ENCODE measurements at regions not wholly inside any gene's neighbourhood (a gene's known extent, or its start where the extent isn't known, plus 50 kb on each side); places are given as distances from the start of the nearest gene placed in this dataset.
"Not testable (repeated sequence)": the region's sequence is repeated elsewhere in the genome, so short reads cannot be mapped to it uniquely, and the experiment has no call there.

GRCh38 chr4:179365932-179366331 lies 1923.7 kb upstream of the AGA start:
- not testable (repeated sequence) for H2BK12ac ChIP-seq (ENCODE audit: low read length in 2 of 2); H3K23ac ChIP-seq (ENCODE audit: low read length in 2 of 2); H4K8ac ChIP-seq (ENCODE audit: low read length); H3K79me1 ChIP-seq (replicated peaks; ENCODE audit: low read length, poor library complexity, severe bottlenecking); DNase-seq; H2BK5ac ChIP-seq (ENCODE audit: low read depth, low read length, poor library complexity, severe bottlenecking); H2BK120ac ChIP-seq (ENCODE audit: low read depth, low read length); H2BK15ac ChIP-seq (ENCODE audit: low read depth, poor library complexity, severe bottlenecking); H3K4me1 ChIP-seq (ENCODE audit: control insufficient read depth, insufficient read depth, low read depth, low read length); H3K9ac ChIP-seq (ENCODE audit: low read length); H2AFZ ChIP-seq (ENCODE audit: low read depth, low read length); H3K18ac ChIP-seq (ENCODE audit: low read depth in 1 of 2, low read length in 2 of 2); H2AK5ac ChIP-seq (ENCODE audit: low read length, severe bottlenecking); H3K4ac ChIP-seq (ENCODE audit: low read depth in 1 of 2, low read length in 2 of 2); H4K91ac ChIP-seq (ENCODE audit: low read length); H3K27ac ChIP-seq (ENCODE audit: low read length, poor library complexity, severe bottlenecking); H3K4me2 ChIP-seq (ENCODE audit: low read length, poor library complexity, severe bottlenecking); H3K4me3 ChIP-seq (ENCODE audit: insufficient read depth in 1 of 2, low read depth in 1 of 2, low read length in 2 of 2); H3K27me3 ChIP-seq (ENCODE audit: control insufficient read depth in 1 of 2, insufficient read depth in 1 of 2, low read length in 2 of 2); H3K36me3 ChIP-seq (ENCODE audit: control insufficient read depth in 1 of 2, insufficient read depth in 2 of 2, low read depth in 1 of 2, low read length in 2 of 2); H3K14ac ChIP-seq (ENCODE audit: low read length in 2 of 2)
- H3K9me3 ChIP-seq (ENCODE audit: control insufficient read depth, low read length), result peaks cover 45% of the 10 kb centered on the region
- 100% methylated on average over 2 of the region's 3 CpGs for WGBS

GRCh38 chr4:179372242-179372641 lies 1930.0 kb upstream of the AGA start:
- no peaks in the 10 kb centered on the region for H3K27me3 ChIP-seq (ENCODE audit: control insufficient read depth in 1 of 2, insufficient read depth in 1 of 2, low read length in 2 of 2)
- H3K4me3 ChIP-seq (ENCODE audit: insufficient read depth in 1 of 2, low read depth in 1 of 2, low read length in 2 of 2), result no peak overlapping the region
- H3K14ac ChIP-seq (ENCODE audit: low read length in 2 of 2), result no peak overlapping the region
- no peak overlapping the region for H3K23ac ChIP-seq (ENCODE audit: low read length in 2 of 2)
- H3K9ac ChIP-seq (ENCODE audit: low read length), result no peak overlapping the region
- no peak overlapping the region for H2BK15ac ChIP-seq (ENCODE audit: low read depth, poor library complexity, severe bottlenecking)
- no peak overlapping the region for H3K4me2 ChIP-seq (ENCODE audit: low read length, poor library complexity, severe bottlenecking)
- peaks cover 23% of the 10 kb centered on the region for H3K9me3 ChIP-seq (ENCODE audit: control insufficient read depth, low read length)
- no peaks in the 10 kb centered on the region for H3K36me3 ChIP-seq (ENCODE audit: control insufficient read depth in 1 of 2, insufficient read depth in 2 of 2, low read depth in 1 of 2, low read length in 2 of 2)
- no peak overlapping the region for H3K4ac ChIP-seq (ENCODE audit: low read depth in 1 of 2, low read length in 2 of 2)
- H3K18ac ChIP-seq (ENCODE audit: low read depth in 1 of 2, low read length in 2 of 2), result no peak overlapping the region
- no peak overlapping the region for H4K91ac ChIP-seq (ENCODE audit: low read length)
- no peak overlapping the region for H3K27ac ChIP-seq (ENCODE audit: low read length, poor library complexity, severe bottlenecking)
- no CpG with 5 or more reads among the region's 1 CpG for WGBS
- no peak overlapping the region for H2AFZ ChIP-seq (ENCODE audit: low read depth, low read length)
- H2BK12ac ChIP-seq (ENCODE audit: low read length in 2 of 2), result no peak overlapping the region
- H2BK120ac ChIP-seq (ENCODE audit: low read depth, low read length), result no peak overlapping the region
- no peak for DNase-seq
- H3K79me1 ChIP-seq (replicated peaks; ENCODE audit: low read length, poor library complexity, severe bottlenecking), result no peaks in the 10 kb centered on the region
- no peak overlapping the region for H2BK5ac ChIP-seq (ENCODE audit: low read depth, low read length, poor library complexity, severe bottlenecking)
- no peak overlapping the region for H2AK5ac ChIP-seq (ENCODE audit: low read length, severe bottlenecking)
- H3K4me1 ChIP-seq (ENCODE audit: control insufficient read depth, insufficient read depth, low read depth, low read length), result no peaks in the 10 kb centered on the region
- H4K8ac ChIP-seq (ENCODE audit: low read length), result no peak overlapping the region

DNA sequence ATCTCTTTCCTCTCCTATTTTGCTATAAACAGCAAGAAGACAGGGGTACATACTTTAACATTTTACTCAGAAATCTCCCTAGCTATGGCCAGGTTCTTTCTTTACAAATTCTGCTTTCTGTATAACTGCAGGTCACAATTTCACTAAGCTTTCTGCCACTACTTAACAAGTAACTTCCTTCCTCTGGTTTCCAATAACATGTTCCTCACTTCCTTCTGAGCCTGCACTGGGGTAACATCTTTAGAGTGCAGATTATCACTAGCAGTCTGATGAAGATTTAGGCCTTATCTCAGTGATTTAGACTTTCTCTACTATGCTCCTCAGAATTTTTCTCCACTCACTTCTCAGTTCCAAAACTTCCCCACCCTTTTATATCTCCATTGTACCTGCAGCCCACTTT lies 1930.5 kb upstream of the AGA start:
- DNase-seq, result no peak
- H3K14ac ChIP-seq (ENCODE audit: low read length in 2 of 2), result no peak overlapping the region
- no peak overlapping the region for H3K18ac ChIP-seq (ENCODE audit: low read depth in 1 of 2, low read length in 2 of 2)

GRCh38 chr4:179378847-179379246 lies 1936.6 kb upstream of the AGA start:
- not testable (repeated sequence) for H2AK5ac ChIP-seq (ENCODE audit: low read length, severe bottlenecking); H3K27ac ChIP-seq (ENCODE audit: low read length, poor library complexity, severe bottlenecking); H3K4me1 ChIP-seq (ENCODE audit: control insufficient read depth, insufficient read depth, low read depth, low read length); H2AFZ ChIP-seq (ENCODE audit: low read depth, low read length); H3K23ac ChIP-seq (ENCODE audit: low read length in 2 of 2); H3K14ac ChIP-seq (ENCODE audit: low read length in 2 of 2); H2BK12ac ChIP-seq (ENCODE audit: low read length in 2 of 2); H3K4ac ChIP-seq (ENCODE audit: low read depth in 1 of 2, low read length in 2 of 2); DNase-seq; H3K9ac ChIP-seq (ENCODE audit: low read length); H3K36me3 ChIP-seq (ENCODE audit: control insufficient read depth in 1 of 2, insufficient read depth in 2 of 2, low read depth in 1 of 2, low read length in 2 of 2); H2BK15ac ChIP-seq (ENCODE audit: low read depth, poor library complexity, severe bottlenecking); H3K79me1 ChIP-seq (replicated peaks; ENCODE audit: low read length, poor library complexity, severe bottlenecking); H3K4me3 ChIP-seq (ENCODE audit: insufficient read depth in 1 of 2, low read depth in 1 of 2, low read length in 2 of 2); H3K18ac ChIP-seq (ENCODE audit: low read depth in 1 of 2, low read length in 2 of 2); H2BK5ac ChIP-seq (ENCODE audit: low read depth, low read length, poor library complexity, severe bottlenecking); H4K91ac ChIP-seq (ENCODE audit: low read length); H3K4me2 ChIP-seq (ENCODE audit: low read length, poor library complexity, severe bottlenecking); H3K27me3 ChIP-seq (ENCODE audit: control insufficient read depth in 1 of 2, insufficient read depth in 1 of 2, low read length in 2 of 2); H2BK120ac ChIP-seq (ENCODE audit: low read depth, low read length); H4K8ac ChIP-seq (ENCODE audit: low read length)
- WGBS, result 99% methylated on average over 3 of the region's 3 CpGs
- peaks cover 13% of the 10 kb centered on the region for H3K9me3 ChIP-seq (ENCODE audit: control insufficient read depth, low read length)

More for the DNA sequence above, 1930.5 kb upstream of the AGA start:
- no peak overlapping the region for H2BK5ac ChIP-seq (ENCODE audit: low read depth, low read length, poor library complexity, severe bottlenecking)
- no peak overlapping the region for H2BK15ac ChIP-seq (ENCODE audit: low read depth, poor library complexity, severe bottlenecking)
- no peak overlapping the region for H2BK120ac ChIP-seq (ENCODE audit: low read depth, low read length)
- H3K23ac ChIP-seq (ENCODE audit: low read length in 2 of 2), result no peak overlapping the region
- H2AFZ ChIP-seq (ENCODE audit: low read depth, low read length), result no peak overlapping the region
- H3K4ac ChIP-seq (ENCODE audit: low read depth in 1 of 2, low read length in 2 of 2), result no peak overlapping the region
- no peaks in the 10 kb centered on the region for H3K4me1 ChIP-seq (ENCODE audit: control insufficient read depth, insufficient read depth, low read depth, low read length)
- H3K79me1 ChIP-seq (replicated peaks; ENCODE audit: low read length, poor library complexity, severe bottlenecking), result no peaks in the 10 kb centered on the region
- peaks cover 22% of the 10 kb centered on the region for H3K9me3 ChIP-seq (ENCODE audit: control insufficient read depth, low read length)
- H3K36me3 ChIP-seq (ENCODE audit: control insufficient read depth in 1 of 2, insufficient read depth in 2 of 2, low read depth in 1 of 2, low read length in 2 of 2), result no peaks in the 10 kb centered on the region
- no peak overlapping the region for H3K4me2 ChIP-seq (ENCODE audit: low read length, poor library complexity, severe bottlenecking)
- H4K91ac ChIP-seq (ENCODE audit: low read length), result no peak overlapping the region
- no peaks in the 10 kb centered on the region for H3K27me3 ChIP-seq (ENCODE audit: control insufficient read depth in 1 of 2, insufficient read depth in 1 of 2, low read length in 2 of 2)
- no peak overlapping the region for H3K27ac ChIP-seq (ENCODE audit: low read length, poor library complexity, severe bottlenecking)
- H4K8ac ChIP-seq (ENCODE audit: low read length), result no peak overlapping the region
- no peak overlapping the region for H3K9ac ChIP-seq (ENCODE audit: low read length)
- H2AK5ac ChIP-seq (ENCODE audit: low read length, severe bottlenecking), result no peak overlapping the region
- no peak overlapping the region for H3K4me3 ChIP-seq (ENCODE audit: insufficient read depth in 1 of 2, low read depth in 1 of 2, low read length in 2 of 2)
- no peak overlapping the region for H2BK12ac ChIP-seq (ENCODE audit: low read length in 2 of 2)

Data from mesenchymal stem cell (in vitro differentiated cells and primary cell).